ENCODE measurements at regions not wholly inside any gene's neighbourhood (a gene's known extent, or its start where the extent isn't known, plus 50 kb on each side); places are given as distances from the start of the nearest gene placed in this dataset.

DNA sequence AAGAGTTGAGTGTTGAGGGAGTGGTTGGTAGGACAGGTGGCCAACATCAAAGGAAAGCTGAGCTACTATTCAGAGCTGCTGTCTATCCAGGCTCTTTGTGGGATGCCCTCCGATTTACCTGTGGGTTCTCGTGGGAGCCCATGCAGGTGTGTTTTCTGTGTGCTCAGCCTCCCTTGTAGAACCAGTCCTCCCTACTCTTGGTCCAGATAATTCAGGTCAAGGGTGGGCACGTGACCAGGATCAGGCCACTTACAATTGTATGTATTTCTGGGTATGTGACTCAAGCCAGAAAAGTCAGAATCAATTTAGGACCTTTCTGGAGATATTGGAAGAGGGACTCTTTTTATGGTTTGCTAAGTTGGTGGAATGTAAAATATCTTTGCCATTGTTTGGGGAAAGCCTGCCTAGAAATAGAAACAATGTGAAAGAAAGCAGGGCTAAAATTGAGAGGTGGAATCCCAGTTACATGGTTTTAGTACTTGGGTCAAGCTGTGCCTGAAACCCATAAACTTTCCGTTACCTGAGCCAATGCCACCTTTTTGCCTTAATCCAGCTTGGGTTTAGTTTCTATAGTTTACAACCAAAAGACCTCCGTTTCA is 93.2 kb downstream of the PDCL3 start:
- Histone ChIP-seq H3K27me3 (ENCODE audit: insufficient read depth, low read length) (peaks cover 4% of the 10 kb centered on the region; the same call in 1 of the 2 replicates), H3K9ac (ENCODE audit: low read length) (no peak overlapping the region), H4K20me1 (ENCODE audit: insufficient read depth, low read length) (no peaks in the 10 kb centered on the region), H3K27ac (ENCODE audit: low read depth, low read length, poor library complexity, severe bottlenecking) (no peak overlapping the region), H3F3A (ENCODE audit: insufficient read depth, low read length) (no peaks in the 10 kb centered on the region), H3K4me2 (ENCODE audit: low read length) (no peak overlapping the region), H3K79me2 (ENCODE audit: insufficient read depth, low read length) (no peaks in the 10 kb centered on the region), H2AFZ (ENCODE audit: low read length) (no peak overlapping the region), H3K4me1 (ENCODE audit: insufficient read depth, low read length, severe bottlenecking) (no peaks in the 10 kb centered on the region), H3K4me3 (ENCODE audit: low read depth, low read length, poor library complexity, severe bottlenecking) (no peak overlapping the region), H3K36me3 (ENCODE audit: insufficient read depth, low read length) (no peaks in the 10 kb centered on the region), H3K9me2 (ENCODE audit: low read depth, low read length) (no peaks in the 10 kb centered on the region), H3K9me3 (ENCODE audit: low read length) (no peaks in the 10 kb centered on the region)
- no peak for TF ChIP-seq EZH2 (IDR thresholded peaks at IDR 0.05; ENCODE audit: borderline replicate concordance, low read length)
- TF ChIP-seq, protein P1, sequence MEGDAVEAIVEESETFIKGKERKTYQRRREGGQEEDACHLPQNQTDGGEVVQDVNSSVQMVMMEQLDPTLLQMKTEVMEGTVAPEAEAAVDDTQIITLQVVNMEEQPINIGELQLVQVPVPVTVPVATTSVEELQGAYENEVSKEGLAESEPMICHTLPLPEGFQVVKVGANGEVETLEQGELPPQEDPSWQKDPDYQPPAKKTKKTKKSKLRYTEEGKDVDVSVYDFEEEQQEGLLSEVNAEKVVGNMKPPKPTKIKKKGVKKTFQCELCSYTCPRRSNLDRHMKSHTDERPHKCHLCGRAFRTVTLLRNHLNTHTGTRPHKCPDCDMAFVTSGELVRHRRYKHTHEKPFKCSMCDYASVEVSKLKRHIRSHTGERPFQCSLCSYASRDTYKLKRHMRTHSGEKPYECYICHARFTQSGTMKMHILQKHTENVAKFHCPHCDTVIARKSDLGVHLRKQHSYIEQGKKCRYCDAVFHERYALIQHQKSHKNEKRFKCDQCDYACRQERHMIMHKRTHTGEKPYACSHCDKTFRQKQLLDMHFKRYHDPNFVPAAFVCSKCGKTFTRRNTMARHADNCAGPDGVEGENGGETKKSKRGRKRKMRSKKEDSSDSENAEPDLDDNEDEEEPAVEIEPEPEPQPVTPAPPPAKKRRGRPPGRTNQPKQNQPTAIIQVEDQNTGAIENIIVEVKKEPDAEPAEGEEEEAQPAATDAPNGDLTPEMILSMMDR (IDR thresholded peaks at IDR 0.05; ENCODE audit: low read length) = no peak

DNA sequence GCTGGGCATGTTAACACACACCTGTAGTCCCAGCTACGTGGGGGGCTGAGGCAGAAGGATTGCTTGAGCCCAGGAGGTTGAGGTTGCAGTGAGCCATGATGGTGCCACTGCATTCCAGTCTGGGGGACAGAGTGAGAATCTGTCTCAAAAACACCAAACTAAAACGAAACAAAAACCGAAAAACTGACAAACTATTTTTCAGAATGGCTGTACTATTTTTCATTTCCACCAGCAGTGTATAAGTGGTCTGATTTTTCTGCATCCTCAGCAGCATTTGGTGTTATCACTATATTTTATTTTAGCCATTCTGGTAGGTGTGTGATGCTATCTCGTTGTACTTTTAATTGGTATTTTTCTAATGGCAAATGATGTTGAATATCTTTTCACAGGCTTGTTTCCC is 95.2 kb downstream of the PDCL3 start:
- H2AFZ ChIP-seq (ENCODE audit: low read length) = no peak overlapping the region
- H3F3A ChIP-seq (ENCODE audit: insufficient read depth, low read length) = no peaks in the 10 kb centered on the region
- H3K9me3 ChIP-seq (ENCODE audit: low read length) = no peaks in the 10 kb centered on the region
- TF ChIP-seq EZH2 (IDR thresholded peaks at IDR 0.05; ENCODE audit: borderline replicate concordance, low read length) = no peak
- TF ChIP-seq, protein P1 (IDR thresholded peaks at IDR 0.05; ENCODE audit: low read length) = no peak
- no peaks in the 10 kb centered on the region for H3K4me1 ChIP-seq (ENCODE audit: insufficient read depth, low read length, severe bottlenecking)
- H3K79me2 ChIP-seq (ENCODE audit: insufficient read depth, low read length) = no peaks in the 10 kb centered on the region
- H3K36me3 ChIP-seq (ENCODE audit: insufficient read depth, low read length) = no peaks in the 10 kb centered on the region
- peaks cover 4% of the 10 kb centered on the region; the same call in 1 of the 2 replicates for H3K27me3 ChIP-seq (ENCODE audit: insufficient read depth, low read length)
- no peak overlapping the region for H3K4me3 ChIP-seq (ENCODE audit: low read depth, low read length, poor library complexity, severe bottlenecking)
- no peaks in the 10 kb centered on the region for H3K9me2 ChIP-seq (ENCODE audit: low read depth, low read length)
- H3K27ac ChIP-seq (ENCODE audit: low read depth, low read length, poor library complexity, severe bottlenecking) = no peak overlapping the region
- no peak overlapping the region for H3K4me2 ChIP-seq (ENCODE audit: low read length)
- H4K20me1 ChIP-seq (ENCODE audit: insufficient read depth, low read length) = no peaks in the 10 kb centered on the region
- no peak overlapping the region for H3K9ac ChIP-seq (ENCODE audit: low read length)

DNA sequence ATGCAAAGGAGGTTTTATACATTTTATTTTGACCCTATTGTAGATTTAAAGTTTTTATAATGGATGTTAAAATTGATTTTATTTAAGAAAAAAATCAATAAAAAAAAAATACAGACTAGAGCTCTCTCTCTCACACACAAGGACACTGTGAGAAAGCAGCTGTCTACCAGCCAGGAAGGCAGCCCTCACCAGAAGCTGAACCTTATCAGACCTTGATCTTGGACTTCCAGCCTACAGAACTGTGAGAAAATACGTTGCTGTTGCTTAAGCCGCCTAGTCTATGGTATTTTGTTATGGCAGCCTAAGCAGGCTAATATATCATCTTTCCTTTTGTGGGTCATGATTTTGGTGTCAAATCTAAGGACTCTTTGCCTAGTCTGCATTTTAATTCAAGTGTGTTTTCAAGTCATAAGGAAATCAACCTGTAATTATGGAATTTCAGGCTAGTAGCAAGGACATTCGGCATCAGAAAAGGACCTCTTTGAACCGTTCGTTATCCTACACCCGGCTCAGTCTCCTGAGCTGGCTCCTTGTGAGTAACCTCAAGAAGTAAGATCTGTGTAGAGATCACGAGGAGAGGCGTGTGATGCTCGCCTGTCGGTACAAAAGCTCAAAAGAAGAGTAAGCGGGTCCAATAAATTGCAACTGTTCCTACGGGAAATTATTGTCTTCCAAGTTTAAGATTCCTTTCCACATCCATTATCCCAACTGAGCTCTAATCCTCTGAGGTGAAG is 98.2 kb downstream of the PDCL3 start:
- H3K79me2 ChIP-seq (ENCODE audit: insufficient read depth, low read length) = no peaks in the 10 kb centered on the region

More for the DNA sequence above, 98.2 kb downstream of the PDCL3 start:
- Histone ChIP-seq H3K4me2 (ENCODE audit: low read length) (no peak overlapping the region), H2AFZ (ENCODE audit: low read length) (no peak overlapping the region), H3K4me3 (ENCODE audit: low read depth, low read length, poor library complexity, severe bottlenecking) (no peak overlapping the region), H3K36me3 (ENCODE audit: insufficient read depth, low read length) (no peaks in the 10 kb centered on the region), H4K20me1 (ENCODE audit: insufficient read depth, low read length) (no peaks in the 10 kb centered on the region), H3K9ac (ENCODE audit: low read length) (no peak overlapping the region), H3K27ac (ENCODE audit: low read depth, low read length, poor library complexity, severe bottlenecking) (no peak overlapping the region), H3K9me2 (ENCODE audit: low read depth, low read length) (no peaks in the 10 kb centered on the region), H3K9me3 (ENCODE audit: low read length) (no peaks in the 10 kb centered on the region), H3F3A (ENCODE audit: insufficient read depth, low read length) (no peaks in the 10 kb centered on the region), H3K4me1 (ENCODE audit: insufficient read depth, low read length, severe bottlenecking) (no peaks in the 10 kb centered on the region), H3K27me3 (ENCODE audit: insufficient read depth, low read length) (no peaks in the 10 kb centered on the region)
- TF ChIP-seq EZH2 (IDR thresholded peaks at IDR 0.05; ENCODE audit: borderline replicate concordance, low read length) = no peak
- TF ChIP-seq, protein P1 (IDR thresholded peaks at IDR 0.05; ENCODE audit: low read length) = no peak

Data from OCI-LY1 (cell line).